Suprapubic skin (tissue), 4 donors: ENCODE measurements at regions not wholly inside any gene's neighbourhood (a gene's known extent, or its start where the extent isn't known, plus 50 kb on each side); places are given as distances from the start of the nearest gene placed in this dataset.

Experiments used
- CTCF ChIP-seq, 2 donors: fragments of 200-600 bp in 1 of 2; fragments of 450-650 bp in 1 of 2; sonication (generic) in 1 of 2; IDR thresholded peaks; one replicate each; pipeline ENCODE4 v1.5.1; 2016 to 2019; ENCODE audit warnings: antibody characterized with exemption in 2 of 2, mild to moderate bottlenecking in 1 of 2, moderate library complexity in 1 of 2
- POLR2A ChIP-seq, 2 donors: fragments of 450-650 bp; IDR thresholded peaks; one replicate each; pipeline ENCODE4 v1.6.1; 2017; ENCODE audit warnings: antibody characterized with exemption in 2 of 2, mild to moderate bottlenecking in 2 of 2, moderate library complexity in 2 of 2
- POLR2AphosphoS5 ChIP-seq, 3 donors: sonication (generic); formaldehyde crosslinking; IDR thresholded peaks; one replicate each; pipeline ENCODE4 v1.6.1; 2017; ENCODE audit warnings: antibody characterized with exemption in 3 of 3

- TF ChIP-seq CTCF (IDR thresholded peaks at IDR 0.05) = no peak
- TF ChIP-seq POLR2AphosphoS5 (IDR thresholded peaks at IDR 0.05) = no peak
- TF ChIP-seq POLR2A (IDR thresholded peaks at IDR 0.05) = no peak
Observed at GRCh38 chr2:217392930-217393584, 533.2 kb upstream of the TNP1 start.
